ENCODE measurements at regions not wholly inside any gene's neighbourhood (a gene's known extent, or its start where the extent isn't known, plus 50 kb on each side); places are given as distances from the start of the nearest gene placed in this dataset.

GRCh38 chr3:88318067-88318466 lies 168.3 kb downstream of the C3orf38 start:
- TF ChIP-seq EP300 (IDR thresholded peaks at IDR 0.05; ENCODE audit: borderline replicate concordance) (no peak), MAX (IDR thresholded peaks at IDR 0.05) (no peak), TAF1 (IDR thresholded peaks at IDR 0.05; ENCODE audit: low read depth) (no peak), TEAD4 (IDR thresholded peaks at IDR 0.05) (no peak), USF1 (IDR thresholded peaks at IDR 0.05) (no peak), EGR1 (IDR thresholded peaks at IDR 0.05) (no peak), ZBTB7A (IDR thresholded peaks at IDR 0.05; ENCODE audit: low read depth) (no peak), CEBPB (IDR thresholded peaks at IDR 0.05) (no peak), REST (IDR thresholded peaks at IDR 0.05; ENCODE audit: low read depth) (no peak), YY1 (IDR thresholded peaks at IDR 0.05; ENCODE audit: low read depth) (no peak)
